Upper lobe of left lung (tissue), 4 donors: ENCODE measurements at regions not wholly inside any gene's neighbourhood (a gene's known extent, or its start where the extent isn't known, plus 50 kb on each side); places are given as distances from the start of the nearest gene placed in this dataset.

Source experiments
- POLR2AphosphoS5 ChIP-seq, 2 donors: sonication (generic); formaldehyde crosslinking; IDR thresholded peaks; one replicate each; pipeline ENCODE4 v1.5.1; 2017; ENCODE audit warnings: antibody characterized with exemption in 2 of 2
- TF ChIP-seq, protein P1 (sequence below), 6 experiments: fragments of 450-650 bp in 4 of 6; fragments of 200-600 bp in 2 of 6; sonication (generic) in 2 of 6; IDR thresholded peaks; one replicate each; pipeline ENCODE4 v1.5.1; 2016 to 2019; ENCODE audit warnings: antibody characterized with exemption in 6 of 6

DNA sequence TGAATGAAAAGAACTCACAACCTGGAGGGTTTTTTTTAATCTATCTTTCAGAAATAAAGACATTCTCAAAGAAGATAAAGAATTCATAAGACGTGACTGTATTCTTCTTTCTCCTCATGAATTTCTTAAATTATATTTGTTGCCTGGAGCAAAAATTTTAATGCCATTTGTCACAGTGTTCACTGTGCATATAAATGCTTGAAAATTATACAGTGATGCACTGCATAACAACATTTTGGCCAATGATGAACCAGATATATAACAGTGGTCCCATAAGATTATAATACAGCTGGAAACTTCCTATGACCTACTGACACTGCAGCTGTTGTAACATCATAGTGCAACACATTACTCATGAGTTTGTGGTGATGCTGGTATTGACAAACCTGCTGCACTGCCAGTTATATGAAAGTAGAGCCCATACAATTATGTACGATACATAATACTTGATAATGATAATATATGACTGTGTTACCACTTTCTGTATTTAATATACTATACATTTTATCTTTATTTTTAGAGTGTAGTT is 67.3 kb downstream of the P2RY1 start:
- TF ChIP-seq, protein P1, sequence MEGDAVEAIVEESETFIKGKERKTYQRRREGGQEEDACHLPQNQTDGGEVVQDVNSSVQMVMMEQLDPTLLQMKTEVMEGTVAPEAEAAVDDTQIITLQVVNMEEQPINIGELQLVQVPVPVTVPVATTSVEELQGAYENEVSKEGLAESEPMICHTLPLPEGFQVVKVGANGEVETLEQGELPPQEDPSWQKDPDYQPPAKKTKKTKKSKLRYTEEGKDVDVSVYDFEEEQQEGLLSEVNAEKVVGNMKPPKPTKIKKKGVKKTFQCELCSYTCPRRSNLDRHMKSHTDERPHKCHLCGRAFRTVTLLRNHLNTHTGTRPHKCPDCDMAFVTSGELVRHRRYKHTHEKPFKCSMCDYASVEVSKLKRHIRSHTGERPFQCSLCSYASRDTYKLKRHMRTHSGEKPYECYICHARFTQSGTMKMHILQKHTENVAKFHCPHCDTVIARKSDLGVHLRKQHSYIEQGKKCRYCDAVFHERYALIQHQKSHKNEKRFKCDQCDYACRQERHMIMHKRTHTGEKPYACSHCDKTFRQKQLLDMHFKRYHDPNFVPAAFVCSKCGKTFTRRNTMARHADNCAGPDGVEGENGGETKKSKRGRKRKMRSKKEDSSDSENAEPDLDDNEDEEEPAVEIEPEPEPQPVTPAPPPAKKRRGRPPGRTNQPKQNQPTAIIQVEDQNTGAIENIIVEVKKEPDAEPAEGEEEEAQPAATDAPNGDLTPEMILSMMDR (IDR thresholded peaks at IDR 0.05): no peak
- no peak for TF ChIP-seq POLR2AphosphoS5 (IDR thresholded peaks at IDR 0.05)
